K562 (cell line): ENCODE measurements at regions not wholly inside any gene's neighbourhood (a gene's known extent, or its start where the extent isn't known, plus 50 kb on each side); places are given as distances from the start of the nearest gene placed in this dataset.
"Not testable (repeated sequence)": the region's sequence is repeated elsewhere in the genome, so short reads cannot be mapped to it uniquely, and the experiment has no call there.

Experiments used
- ATAC-seq: fragments of 200-7000 bp; cut with Tn5 transposase; 3 replicates; pipeline ENCODE4 v1.9.1; 2020; ENCODE audit warnings: moderate library complexity
- BruUV-seq: library from RNA; stranded (reverse); fragments of 400-500 nt; replicated peaks from 2 replicates; lab custom pipeline; 2021; lab: Mats Ljungman, UMichigan
- CTCF ChIA-PET: fragments of 300-600 bp; formaldehyde crosslinking; extraction: SDS; loops from one replicate; lab custom pipeline; 2021; ENCODE audit warnings: low intra/inter-chr PET ratio; lab: Yijun Ruan, JAX
- POLR2A ChIA-PET: fragments of 300-600, 350-650 bp; sonication (Branson Sonifier 250); formaldehyde crosslinking; extraction: SDS; loops from one replicate; lab custom pipeline; 2021; ENCODE audit warnings: antibody characterized with exemption, inconsistent platforms; lab: Yijun Ruan, JAX
- DNase-seq, 4 experiments: peaks; one replicate each; pipeline versions ENCODE4 v3.0.0 to v3.0.0-alpha.2; 2011 to 2018; ENCODE audit warnings: low spot score in 3 of 4, mixed read lengths in 3 of 4; ENCODE audit errors: extremely low read depth in 1 of 4
- FAIRE-seq: peaks from 2 replicates; lab custom pipeline; 2011; peaks lifted over from hg19 to GRCh38; lab: Jason Lieb, UNC
- H2AFZ ChIP-seq: 2 replicates; pipeline ENCODE4 v1.6.0; 2011; ENCODE audit warnings: low read depth, low read length, control low read depth, inconsistent platforms
- H3K27ac ChIP-seq: fragments of 200-600 bp; 3 replicates; pipeline ENCODE4 v1.8.0; 2011; ENCODE audit warnings: low read depth, mild to moderate bottlenecking, control low read depth, inconsistent platforms, low read length, moderate library complexity, mixed read lengths; ENCODE audit errors: extremely low read depth
- H3K27me3 ChIP-seq, 2 experiments: fragments of 300-600 bp in 1 of 2; 2 replicates in 1 of 2; 3 replicates in 1 of 2; pipeline versions ENCODE4 v1.6.0 to v1.8.0; 2011; ENCODE audit warnings: inconsistent platforms in 2 of 2, low read length in 2 of 2, mild to moderate bottlenecking in 1 of 2, mixed read lengths in 1 of 2, moderate library complexity in 1 of 2; ENCODE audit not compliant: control insufficient read depth in 2 of 2, insufficient read depth in 2 of 2
- H3K36me3 ChIP-seq: fragments of 300-600 bp; 3 replicates; pipeline ENCODE4 v1.8.0; 2011; ENCODE audit warnings: mild to moderate bottlenecking, low read length, inconsistent platforms; ENCODE audit not compliant: control insufficient read depth, insufficient read depth
- H3K4me1 ChIP-seq, 2 experiments: fragments of 200-600 bp in 1 of 2; replicated peaks in 1 of 2; 2 replicates in 1 of 2; 3 replicates in 1 of 2; pipeline versions ENCODE4 v1.5.1 to v1.8.0; 2011; ENCODE audit warnings: inconsistent platforms in 2 of 2, low read length in 2 of 2, mild to moderate bottlenecking in 1 of 2, mixed read lengths in 1 of 2, moderate library complexity in 1 of 2; ENCODE audit not compliant: control insufficient read depth in 2 of 2, insufficient read depth in 2 of 2
- H3K4me2 ChIP-seq: 2 replicates; pipeline ENCODE4 v1.6.1; 2011; ENCODE audit warnings: low read length, control low read depth, inconsistent platforms, mixed read lengths; ENCODE audit not compliant: insufficient read depth
- H3K4me3 ChIP-seq: fragments of 200-600 bp; sonication (generic), shearing (Covaris generic); 2 replicates; pipeline ENCODE4 v1.5.1; 2016; ENCODE audit warnings: control low read depth, inconsistent platforms
- H3K79me2 ChIP-seq: fragments of 200-600 bp; 3 replicates; pipeline ENCODE4 v1.8.0; 2011; ENCODE audit warnings: low read length, inconsistent platforms; ENCODE audit not compliant: control insufficient read depth, insufficient read depth
- H3K9ac ChIP-seq, 2 experiments: 2 replicates each; pipeline versions ENCODE4 v1.6.0 to v1.6.1; 2011; ENCODE audit warnings: low read depth in 2 of 2, low read length in 2 of 2, control low read depth in 1 of 2, inconsistent platforms in 1 of 2, mild to moderate bottlenecking in 1 of 2, mixed read lengths in 1 of 2; ENCODE audit not compliant: insufficient read depth in 1 of 2
- H3K9me1 ChIP-seq: one replicate; pipeline ENCODE4 v1.6.0; 2011; ENCODE audit warnings: inconsistent platforms, mild to moderate bottlenecking, low read length, moderate library complexity; ENCODE audit not compliant: control insufficient read depth, insufficient read depth
- H3K9me3 ChIP-seq: replicated peaks from 2 replicates; pipeline ENCODE4 v1.5.1; 2011; ENCODE audit warnings: low read depth, low read length, inconsistent platforms; ENCODE audit not compliant: control insufficient read depth, insufficient read depth
- H4K20me1 ChIP-seq: replicated peaks from 2 replicates; pipeline ENCODE4 v1.6.1; 2011; ENCODE audit warnings: low read length, inconsistent platforms, mixed read lengths; ENCODE audit not compliant: control insufficient read depth, insufficient read depth
- ARID1B ChIP-seq: fragments of 450-650 bp; IDR thresholded peaks from 2 replicates; pipeline ENCODE4 v1.6.1; 2016; ENCODE audit warnings: antibody characterized with exemption, mild to moderate bottlenecking, inconsistent platforms
- CBFA2T2 ChIP-seq: fragments of 450-650 bp; conservative IDR thresholded peaks from 2 replicates; pipeline ENCODE4 v1.6.1; 2017; ENCODE audit warnings: mild to moderate bottlenecking
- CBFA2T3 ChIP-seq: fragments of 450-650 bp; IDR thresholded peaks from 2 replicates; pipeline ENCODE4 v1.6.1; 2017
- KDM1A ChIP-seq, 2 experiments: fragments of 450-650 bp; IDR thresholded peaks; 2 replicates each; pipeline ENCODE4 v1.6.1; 2016; ENCODE audit warnings: mild to moderate bottlenecking in 2 of 2
- MTA2 ChIP-seq: fragments of 450-650 bp; IDR thresholded peaks from 2 replicates; pipeline ENCODE4 v1.6.1; 2016; ENCODE audit warnings: low read depth
- NCOR1 ChIP-seq: fragments of 450-650 bp; IDR thresholded peaks from 2 replicates; pipeline ENCODE4 v1.6.1; 2016; ENCODE audit warnings: mild to moderate bottlenecking, moderate library complexity
- RFX1 ChIP-seq: fragments of 450-650 bp; IDR thresholded peaks from 2 replicates; pipeline ENCODE4 v1.6.1; 2016; ENCODE audit warnings: mild to moderate bottlenecking, moderate library complexity
- TAL1 ChIP-seq: fragments of 450-650 bp; IDR thresholded peaks from 2 replicates; pipeline ENCODE4 v1.6.1; 2016; ENCODE audit warnings: mild to moderate bottlenecking
- TRIM24 ChIP-seq, 2 experiments: fragments of 450-650 bp; IDR thresholded peaks; 2 replicates each; pipeline ENCODE4 v1.6.1; 2016
- WGBS: fragments of 100-300 bp; shearing (Covaris generic); methylation state at CpG from one replicate; pipeline ENCODE4 v1.1.6; 2016; ENCODE audit warnings: low coverage, mixed read lengths; ENCODE audit not compliant: insufficient coverage; ENCODE audit errors: missing lambda C conversion rate; 5-methylcytosine and 5-hydroxymethylcytosine counted together
- in situ Hi-C: fragments of 300-500 bp; cut with MboI; formaldehyde crosslinking; loops from 4 replicates; pipeline ENCODE4 v1.15.0; 2018; ENCODE audit warnings: inconsistent platforms, mixed read lengths
- intact Hi-C: fragments of 100-400 bp; cut with micrococcal nuclease; formaldehyde crosslinking; loops from 2 replicates; pipeline ENCODE4 v1.14.2; 2022

DNA sequence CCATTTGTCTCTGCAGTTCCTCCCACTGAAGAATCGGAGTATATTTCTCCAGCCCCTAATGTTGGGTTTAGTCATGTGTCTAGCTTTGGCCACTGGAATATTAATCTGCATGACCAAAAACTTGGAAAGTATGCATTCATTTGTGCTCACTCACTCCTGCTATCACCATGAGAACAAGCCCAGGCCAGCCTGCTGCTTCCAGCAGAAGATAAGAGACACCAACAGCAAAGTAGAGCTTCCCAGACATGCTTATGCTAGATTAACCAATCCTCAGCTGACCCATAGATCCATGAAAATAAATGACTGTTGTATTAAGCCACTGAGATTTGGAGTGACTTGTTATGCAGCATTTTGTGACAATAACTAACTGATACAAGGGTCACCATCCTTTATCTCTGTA is 108.8 kb downstream of the ART5 start:
- H3K27ac ChIP-seq, H3K4me2 ChIP-seq, FAIRE-seq, H3K27me3 ChIP-seq, H3K9ac ChIP-seq, H3K4me1 ChIP-seq, in situ Hi-C loops, H2AFZ ChIP-seq, BruUV-seq, H3K9me1 ChIP-seq, H3K79me2 ChIP-seq, H4K20me1 ChIP-seq, H3K36me3 ChIP-seq, intact Hi-C loops, POLR2A ChIA-PET, H3K4me3 ChIP-seq, ATAC-seq, H3K9me3 ChIP-seq, CTCF ChIA-PET, DNase-seq: not testable (repeated sequence)
- TF ChIP-seq RFX1 (peak; percentile 52), MTA2 (peak; percentile 28; the same call in 1 of the 2 replicates), NCOR1 (peak; percentile 50), KDM1A (IDR thresholded peaks at IDR 0.05) (0 out of 4 replicates have a peak, but pooled peaks of 1 of the 2 experiments have one; percentile 19), TAL1 (peak; percentile 74), CBFA2T2 (peak; percentile 71), TRIM24 (IDR thresholded peaks at IDR 0.05) (peak; percentile 46 to 68; a peak in 2 of 4 replicates), CBFA2T3 (peak; percentile 79), ARID1B (peak; percentile 62)
- no CpG with 5 or more reads among the region's 1 CpG for WGBS

DNA sequence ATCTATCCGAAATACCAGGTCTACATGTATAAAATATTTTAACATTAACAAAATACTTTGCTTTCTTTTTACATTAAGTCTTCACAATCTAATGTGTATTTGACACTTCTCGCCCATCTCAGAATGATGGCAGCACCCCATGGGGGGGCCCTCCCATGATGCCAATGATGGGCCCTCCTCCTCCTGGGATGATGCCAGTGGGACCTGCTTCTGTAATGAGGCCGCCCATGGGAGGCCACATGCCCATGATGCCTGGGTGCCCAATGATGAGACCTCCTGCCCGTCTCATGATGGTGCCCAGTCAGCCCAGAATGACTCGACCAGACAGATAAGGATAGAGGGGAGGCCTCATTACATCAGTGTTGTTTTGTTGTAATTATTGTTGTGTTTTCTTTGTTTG is 110.5 kb downstream of the ART5 start:
- H3K9me3 ChIP-seq, DNase-seq, H2AFZ ChIP-seq, POLR2A ChIA-PET, H3K9me1 ChIP-seq, BruUV-seq, H4K20me1 ChIP-seq, FAIRE-seq, H3K4me1 ChIP-seq, H3K9ac ChIP-seq, in situ Hi-C loops, ATAC-seq, H3K27me3 ChIP-seq, H3K36me3 ChIP-seq, H3K4me3 ChIP-seq, intact Hi-C loops, H3K79me2 ChIP-seq, H3K4me2 ChIP-seq, H3K27ac ChIP-seq, CTCF ChIA-PET: not testable (repeated sequence)
- WGBS = 39% methylated on average over 5 of the region's 5 CpGs
